Effector memory CD4-positive, alpha-beta T cell (primary cell): ENCODE measurements at regions not wholly inside any gene's neighbourhood (a gene's known extent, or its start where the extent isn't known, plus 50 kb on each side); places are given as distances from the start of the nearest gene placed in this dataset.

ENCODE experiments used
- DNase-seq, 3 donors: peaks; one replicate each; pipeline ENCODE4 v3.0.0-alpha.2; 2020
- H3K27ac ChIP-seq: 2 replicates; pipeline ENCODE4 v1.7.0; 2013; ENCODE audit warnings: mild to moderate bottlenecking, low read length, moderate library complexity; ENCODE audit not compliant: insufficient read depth, poor library complexity, severe bottlenecking
- H3K27me3 ChIP-seq: replicated peaks from 2 replicates; pipeline ENCODE4 v1.7.0; 2013; ENCODE audit warnings: mild to moderate bottlenecking, low read length; ENCODE audit not compliant: insufficient read depth, control insufficient read depth, poor library complexity, severe bottlenecking
- H3K36me3 ChIP-seq: 2 replicates; pipeline ENCODE4 v1.7.0; 2013; ENCODE audit warnings: mild to moderate bottlenecking, low read length, moderate library complexity; ENCODE audit not compliant: control insufficient read depth, insufficient read depth
- H3K4me1 ChIP-seq: 2 replicates; pipeline ENCODE4 v1.7.0; 2013; ENCODE audit warnings: low read length, mild to moderate bottlenecking; ENCODE audit not compliant: control insufficient read depth, insufficient read depth, poor library complexity, severe bottlenecking
- H3K4me3 ChIP-seq: 2 replicates; pipeline ENCODE4 v1.7.0; 2013; ENCODE audit warnings: low read length, low read depth, mild to moderate bottlenecking; ENCODE audit not compliant: insufficient read depth, poor library complexity, severe bottlenecking
- H3K9me3 ChIP-seq: 2 replicates; pipeline ENCODE4 v1.7.0; 2013; ENCODE audit warnings: mild to moderate bottlenecking, low read length, moderate library complexity; ENCODE audit not compliant: control insufficient read depth

DNA sequence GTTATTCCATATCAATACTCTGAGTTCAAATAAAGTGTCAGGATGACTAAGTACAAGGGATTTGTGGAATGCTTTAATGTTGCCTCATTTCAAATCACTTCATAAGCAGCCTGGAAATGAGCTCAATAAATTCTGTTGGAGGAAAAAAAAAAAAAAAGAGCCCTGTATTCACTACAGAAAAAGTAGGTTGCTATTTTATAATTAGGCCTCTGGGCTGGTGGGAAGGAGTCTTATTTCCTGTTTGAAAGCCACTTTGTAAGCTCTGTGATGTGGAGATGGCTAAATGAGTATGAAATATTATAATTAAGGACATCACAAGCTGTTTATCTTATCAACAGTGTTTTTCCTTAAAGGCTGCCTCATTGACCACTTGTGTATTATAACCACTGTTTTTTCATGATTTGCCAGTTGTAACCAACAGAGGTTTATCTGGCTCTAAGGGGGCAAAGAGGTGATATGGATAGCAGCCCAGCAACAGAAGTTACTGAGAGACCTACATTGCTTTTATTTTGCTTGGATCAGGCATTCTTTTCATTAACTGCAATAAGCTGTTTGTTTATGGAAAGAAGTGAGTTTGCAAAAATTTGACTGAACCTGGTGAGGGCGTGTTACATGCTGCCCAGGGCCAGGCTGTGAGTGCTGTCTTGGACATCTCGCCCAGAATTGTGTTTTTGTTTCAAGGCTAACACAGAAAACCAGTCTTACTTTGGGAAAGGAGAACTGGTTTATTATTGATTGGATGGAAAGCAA lies 563.3 kb upstream of the MAP3K7 start:
- Histone ChIP-seq H3K36me3 (no peaks in the 10 kb centered on the region), H3K4me1 (no peaks in the 10 kb centered on the region), H3K4me3 (no peak overlapping the region), H3K27me3 (no peaks in the 10 kb centered on the region), H3K27ac (no peak overlapping the region), H3K9me3 (no peaks in the 10 kb centered on the region)
- DNase-seq, result no peak

DNA sequence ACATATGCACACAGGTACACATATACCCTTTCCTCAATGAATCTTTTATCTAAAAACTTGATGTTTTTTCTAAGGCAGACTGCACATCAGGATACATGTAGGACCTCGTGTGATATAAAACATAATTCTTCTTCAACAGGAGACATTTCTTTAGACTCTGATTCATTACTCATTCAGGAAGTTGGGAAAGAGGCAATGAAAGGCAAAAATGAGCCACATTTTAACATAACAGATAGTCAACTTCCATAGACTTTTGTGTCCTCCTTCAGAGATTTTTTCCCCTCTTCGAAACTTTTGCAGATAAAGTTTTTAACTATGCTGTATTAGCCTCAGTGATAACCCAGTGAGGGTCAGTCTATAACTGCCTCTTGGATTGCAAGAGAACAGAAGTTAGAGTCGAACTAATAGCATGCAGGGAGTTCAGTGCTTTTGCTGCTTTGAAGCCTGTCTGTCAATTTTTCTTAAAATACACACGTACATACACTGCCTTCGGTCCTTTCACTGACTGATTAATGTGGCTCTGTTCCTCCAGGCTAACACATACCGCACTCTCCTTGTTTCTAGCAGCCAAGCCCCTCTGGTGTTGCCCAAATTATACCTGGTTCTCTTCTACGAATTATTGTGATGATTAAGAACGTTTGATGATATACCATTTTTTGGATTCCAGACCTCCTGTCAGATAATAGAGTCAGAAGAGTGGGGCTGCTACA lies 562.5 kb upstream of the MAP3K7 start:
- no peak for DNase-seq
- no peak overlapping the region for H3K27ac ChIP-seq
- H3K36me3 ChIP-seq, result no peaks in the 10 kb centered on the region
- H3K9me3 ChIP-seq, result no peaks in the 10 kb centered on the region
- H3K4me1 ChIP-seq, result no peaks in the 10 kb centered on the region
- H3K27me3 ChIP-seq, result no peaks in the 10 kb centered on the region
- no peak overlapping the region for H3K4me3 ChIP-seq

DNA sequence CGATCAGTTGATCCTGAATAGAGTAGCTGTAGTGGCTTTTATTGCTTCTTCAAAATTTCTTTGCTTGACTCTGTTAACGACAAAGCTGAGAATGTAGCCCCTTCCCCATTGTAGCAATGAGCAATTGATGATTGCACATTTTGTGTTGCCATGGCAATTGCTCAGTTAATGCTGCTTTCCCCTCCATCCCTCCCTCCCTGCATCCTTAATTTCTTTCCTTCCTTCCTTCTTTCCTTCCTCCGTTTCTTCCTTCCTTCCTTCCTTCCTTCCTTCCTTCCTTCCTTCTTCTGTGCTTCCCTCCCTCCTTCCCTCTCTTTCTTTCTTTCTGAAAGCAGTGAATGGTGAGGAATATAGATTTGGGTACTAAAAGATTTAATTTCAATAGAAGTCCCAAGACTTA lies 557.3 kb upstream of the MAP3K7 start:
- Histone ChIP-seq H3K4me1 (no peaks in the 10 kb centered on the region), H3K36me3 (no peaks in the 10 kb centered on the region), H3K27ac (no peak overlapping the region), H3K4me3 (no peak overlapping the region), H3K27me3 (no peaks in the 10 kb centered on the region), H3K9me3 (no peaks in the 10 kb centered on the region)
- no peak for DNase-seq

DNA sequence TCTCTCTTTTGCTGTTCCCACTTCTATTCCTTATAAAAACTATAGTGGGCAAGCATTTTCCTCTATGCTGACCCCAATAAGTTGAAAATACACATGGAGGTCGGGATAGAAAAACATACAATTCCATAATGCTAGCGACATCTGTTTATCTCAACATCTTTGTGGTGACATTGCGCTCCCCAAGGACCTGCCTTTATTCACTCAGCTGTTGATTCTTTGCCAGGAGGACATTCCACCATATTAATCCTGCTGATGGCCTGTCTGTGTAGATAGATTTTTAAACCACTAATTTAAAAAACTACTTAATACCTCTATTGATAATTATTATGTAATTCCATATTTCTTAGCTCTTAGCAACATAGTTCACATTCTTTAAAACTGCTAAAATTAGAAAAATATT lies 555.3 kb upstream of the MAP3K7 start:
- no peaks in the 10 kb centered on the region for H3K36me3 ChIP-seq
- H3K27me3 ChIP-seq, result no peaks in the 10 kb centered on the region
- H3K27ac ChIP-seq, result no peak overlapping the region
- no peaks in the 10 kb centered on the region for H3K4me1 ChIP-seq
- H3K9me3 ChIP-seq, result no peaks in the 10 kb centered on the region
- no peak for DNase-seq
- no peak overlapping the region for H3K4me3 ChIP-seq

GRCh38 chr6:91141346-91141745 lies 554.5 kb upstream of the MAP3K7 start:
- no peaks in the 10 kb centered on the region for H3K4me1 ChIP-seq
- H3K27ac ChIP-seq, result no peak overlapping the region

GRCh38 chr6:91140449-91140848 lies 553.6 kb upstream of the MAP3K7 start:
- Histone ChIP-seq H3K27me3 (no peaks in the 10 kb centered on the region), H3K27ac (no peak overlapping the region), H3K4me3 (no peak overlapping the region), H3K4me1 (no peaks in the 10 kb centered on the region), H3K36me3 (no peaks in the 10 kb centered on the region), H3K9me3 (no peaks in the 10 kb centered on the region)
- DNase-seq, result no peak

More at GRCh38 chr6:91141346-91141745, 554.5 kb upstream of the MAP3K7 start:
- no peaks in the 10 kb centered on the region for H3K36me3 ChIP-seq
- DNase-seq, result no peak
- no peaks in the 10 kb centered on the region for H3K9me3 ChIP-seq
- H3K27me3 ChIP-seq, result no peaks in the 10 kb centered on the region
- H3K4me3 ChIP-seq, result no peak overlapping the region

- DNase-seq, result no peak
- no peaks in the 10 kb centered on the region for H3K27me3 ChIP-seq
- H3K36me3 ChIP-seq, result no peaks in the 10 kb centered on the region
- H3K4me1 ChIP-seq, result no peaks in the 10 kb centered on the region
- no peak overlapping the region for H3K4me3 ChIP-seq
- H3K9me3 ChIP-seq, result no peaks in the 10 kb centered on the region
- no peak overlapping the region for H3K27ac ChIP-seq
Measured at GRCh38 chr6:91137286-91137685, 550.4 kb upstream of the MAP3K7 start.

DNA sequence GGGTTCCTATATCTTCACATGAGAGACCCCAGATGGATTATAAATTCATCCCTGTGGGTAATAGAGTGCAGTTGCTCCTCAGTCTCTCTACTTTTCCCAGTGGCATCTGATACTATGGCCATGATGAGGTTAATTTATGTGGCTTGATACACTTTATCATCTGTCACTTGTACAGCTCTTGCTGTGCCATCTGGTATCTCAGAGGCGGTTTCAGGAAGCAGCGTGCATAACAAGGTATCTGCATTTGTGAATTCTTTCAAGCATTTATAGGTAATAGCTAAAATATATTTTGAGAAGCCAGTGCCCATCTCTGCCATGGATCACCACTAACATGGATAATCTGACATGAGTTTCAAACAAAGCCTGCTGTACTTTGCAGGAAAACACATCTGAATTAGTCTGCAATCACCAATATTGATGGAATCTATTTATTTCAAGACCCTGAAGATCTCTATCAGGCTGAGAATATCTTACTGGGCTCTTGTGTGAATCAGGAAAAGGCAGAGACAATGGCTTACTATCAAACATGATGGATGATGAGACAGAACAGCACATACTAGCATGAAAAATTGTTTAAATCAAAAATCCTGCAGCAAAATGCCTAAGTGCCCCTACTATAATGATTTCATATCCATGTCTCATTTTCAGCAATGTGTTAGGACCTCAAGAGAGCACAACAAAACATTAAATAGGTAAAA lies 548.7 kb upstream of the MAP3K7 start:
- no peak for DNase-seq
- Histone ChIP-seq H3K36me3 (no peaks in the 10 kb centered on the region), H3K4me1 (no peaks in the 10 kb centered on the region), H3K9me3 (no peaks in the 10 kb centered on the region), H3K27ac (no peak overlapping the region), H3K27me3 (no peaks in the 10 kb centered on the region), H3K4me3 (no peak overlapping the region)

GRCh38 chr6:91132461-91132860 lies 545.6 kb upstream of the MAP3K7 start:
- Histone ChIP-seq H3K27me3 (no peaks in the 10 kb centered on the region), H3K27ac (no peak overlapping the region), H3K4me3 (no peak overlapping the region), H3K4me1 (no peaks in the 10 kb centered on the region), H3K9me3 (no peaks in the 10 kb centered on the region), H3K36me3 (no peaks in the 10 kb centered on the region)
- DNase-seq, result no peak

GRCh38 chr6:91130126-91130525 lies 543.3 kb upstream of the MAP3K7 start:
- no peaks in the 10 kb centered on the region for H3K9me3 ChIP-seq
- H3K4me3 ChIP-seq, result no peak overlapping the region
- H3K27ac ChIP-seq, result no peak overlapping the region
- no peak for DNase-seq
- H3K4me1 ChIP-seq, result no peaks in the 10 kb centered on the region
- H3K27me3 ChIP-seq, result no peaks in the 10 kb centered on the region
- no peaks in the 10 kb centered on the region for H3K36me3 ChIP-seq
